ENCODE measurements at regions not wholly inside any gene's neighbourhood (a gene's known extent, or its start where the extent isn't known, plus 50 kb on each side); places are given as distances from the start of the nearest gene placed in this dataset.

DNA sequence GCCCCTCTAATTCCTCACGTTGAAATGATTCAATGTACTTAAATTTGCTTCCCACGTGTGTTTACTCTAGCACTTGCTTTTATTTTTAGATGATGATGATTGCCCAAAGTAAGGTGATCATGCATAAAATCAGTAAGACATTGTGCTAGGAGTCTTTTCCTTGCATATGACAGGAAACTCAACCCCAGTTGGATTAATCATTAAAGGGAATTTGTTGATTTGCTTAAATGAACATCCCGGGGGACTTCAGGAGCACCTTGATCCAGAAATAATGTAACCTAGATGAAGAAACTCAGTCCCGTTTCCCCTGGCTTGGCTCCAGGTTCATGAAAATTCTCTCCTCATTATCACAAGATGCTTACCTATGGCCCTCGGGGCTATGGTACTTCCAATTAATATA lies 106.1 kb upstream of the STC2 start:
- ChIA-PET POLR2A (no interaction called here), CTCF (no interaction called here)
- TF ChIP-seq CTCF (IDR thresholded peaks at IDR 0.05; ENCODE audit: insufficient read depth, low read depth, low read length): no peak
- no peak overlapping the region for H3K4me3 ChIP-seq (ENCODE audit: low read depth, low read length)
- DNase-seq (ENCODE audit: low read depth): no peak
- H3K27me3 ChIP-seq (ENCODE audit: control insufficient read depth, insufficient read depth, low read length): no peaks in the 10 kb centered on the region
- no peaks in the 10 kb centered on the region for H3K36me3 ChIP-seq (ENCODE audit: control insufficient read depth, insufficient read depth, low read length)

- no peak for DNase-seq (ENCODE audit: low read depth)
- POLR2A ChIA-PET: no interaction called here
- Histone ChIP-seq H3K36me3 (ENCODE audit: control insufficient read depth, insufficient read depth, low read length) (no peaks in the 10 kb centered on the region), H3K4me3 (ENCODE audit: low read depth, low read length) (no peak overlapping the region), H3K27me3 (ENCODE audit: control insufficient read depth, insufficient read depth, low read length) (no peaks in the 10 kb centered on the region)
- CTCF ChIA-PET: no interaction called here
- no peak for TF ChIP-seq CTCF (IDR thresholded peaks at IDR 0.05; ENCODE audit: insufficient read depth, low read depth, low read length)
Measured at GRCh38 chr5:173430394-173430793, 102.2 kb upstream of the STC2 start.

GRCh38 chr5:173429489-173430150 lies 101.4 kb upstream of the STC2 start:
- no peaks in the 10 kb centered on the region for H3K27me3 ChIP-seq (ENCODE audit: control insufficient read depth, insufficient read depth, low read length)
- H3K36me3 ChIP-seq (ENCODE audit: control insufficient read depth, insufficient read depth, low read length): no peaks in the 10 kb centered on the region
- ChIA-PET POLR2A (no interaction called here), CTCF (interaction anchor here (0.9 to 1.1 kb wide), 3 partner anchors 10 to 40 kb away, joined by 3 to 4 read pairs (median 3); no protein-coding TSS in a partner anchor)
- no peak for TF ChIP-seq CTCF (IDR thresholded peaks at IDR 0.05; ENCODE audit: insufficient read depth, low read depth, low read length)
- H3K4me3 ChIP-seq (ENCODE audit: low read depth, low read length): no peak overlapping the region
- no peak for DNase-seq (ENCODE audit: low read depth)

DNA sequence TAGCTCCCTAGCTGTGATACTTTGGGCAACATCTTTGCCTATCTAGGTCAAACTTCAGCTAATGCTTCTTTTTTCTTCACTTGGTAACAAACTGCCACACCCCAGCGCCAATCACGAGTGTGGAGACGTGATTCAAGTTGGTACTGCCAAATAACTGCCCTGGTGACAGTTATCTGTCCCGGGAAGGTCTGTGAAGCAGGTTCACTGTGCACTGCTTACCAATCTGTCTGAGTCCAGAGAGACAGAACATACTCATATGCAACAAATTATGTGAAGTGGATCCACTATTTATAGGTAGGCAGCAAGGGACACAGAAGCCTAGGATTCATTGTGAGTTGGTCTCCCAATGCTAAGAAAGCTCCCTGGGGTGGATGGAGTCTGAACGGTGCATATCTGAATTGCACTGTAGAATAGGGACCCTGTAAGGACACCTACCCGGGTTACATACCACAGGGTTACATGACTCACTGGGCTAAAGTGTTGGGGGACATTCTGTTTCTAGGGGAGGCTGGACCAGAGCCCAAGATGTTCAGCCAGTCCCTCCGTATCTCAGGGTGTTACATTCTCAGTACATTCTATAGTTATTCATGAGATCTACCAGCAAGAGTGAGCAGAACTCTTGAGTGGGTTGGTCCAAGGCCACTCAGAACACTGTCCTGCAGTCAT lies 95.4 kb upstream of the STC2 start:
- H3K36me3 ChIP-seq (ENCODE audit: control insufficient read depth, insufficient read depth, low read length): no peaks in the 10 kb centered on the region
- POLR2A ChIA-PET: no interaction called here

More for the DNA sequence above, 95.4 kb upstream of the STC2 start:
- no peak for DNase-seq (ENCODE audit: low read depth)
- no peak for TF ChIP-seq CTCF (IDR thresholded peaks at IDR 0.05; ENCODE audit: insufficient read depth, low read depth, low read length)
- no peak overlapping the region for H3K4me3 ChIP-seq (ENCODE audit: low read depth, low read length)
- CTCF ChIA-PET: no interaction called here
- H3K27me3 ChIP-seq (ENCODE audit: control insufficient read depth, insufficient read depth, low read length): no peaks in the 10 kb centered on the region

Data from BJ (cell line).